CD8-positive, alpha-beta memory T cell (primary cell): ENCODE measurements at regions not wholly inside any gene's neighbourhood (a gene's known extent, or its start where the extent isn't known, plus 50 kb on each side); places are given as distances from the start of the nearest gene placed in this dataset.

Experiments
- CTCF ChIA-PET: fragments of 350-600 bp; sonication (Branson Sonifier 250); formaldehyde crosslinking; loops from one replicate; lab custom pipeline; 2021; ENCODE audit warnings: antibody characterized with exemption; lab: Charles Lee
- POLR2A ChIA-PET: fragments of 350-600 bp; sonication (Branson Sonifier 250); formaldehyde crosslinking; loops from one replicate; lab custom pipeline; 2021; ENCODE audit warnings: antibody characterized with exemption; lab: Charles Lee
- DNase-seq, 5 donors: peaks; one replicate each; pipeline versions ENCODE4 v3.0.0 to v3.0.0-alpha.2; 2020 to 2022; ENCODE audit warnings: mixed read lengths in 1 of 5
- H3K27ac ChIP-seq: one replicate; pipeline ENCODE4 v1.7.0; 2013; ENCODE audit warnings: low read depth, mild to moderate bottlenecking, low read length, moderate library complexity
- H3K27me3 ChIP-seq: 2 replicates; pipeline ENCODE4 v1.7.0; 2013; ENCODE audit warnings: low read length, mild to moderate bottlenecking; ENCODE audit not compliant: insufficient read depth, poor library complexity, severe bottlenecking
- H3K36me3 ChIP-seq: 2 replicates; pipeline ENCODE4 v1.7.0; 2013; ENCODE audit warnings: mild to moderate bottlenecking, low read length, moderate library complexity; ENCODE audit not compliant: insufficient read depth
- H3K4me1 ChIP-seq: 2 replicates; pipeline ENCODE4 v1.7.0; 2013; ENCODE audit warnings: mild to moderate bottlenecking, low read length, moderate library complexity; ENCODE audit not compliant: insufficient read depth
- H3K4me3 ChIP-seq: 2 replicates; pipeline ENCODE4 v1.7.0; 2013; ENCODE audit warnings: mild to moderate bottlenecking, low read length
- H3K9me3 ChIP-seq: 2 replicates; pipeline ENCODE4 v1.7.0; 2013; ENCODE audit warnings: mild to moderate bottlenecking, low read length
- H3K27ac Mint-ChIP-seq, 8 donors: one replicate each; pipeline ENCODE4 v1.8.0; 2020 to 2021; ENCODE audit warnings: mixed read lengths in 8 of 8, mild to moderate bottlenecking in 6 of 8, inconsistent platforms in 3 of 8, moderate library complexity in 3 of 8
- H3K27me3 Mint-ChIP-seq, 2 donors: one replicate each; pipeline ENCODE4 v1.8.0; 2020 to 2021; ENCODE audit warnings: mixed read lengths in 2 of 2, mild to moderate bottlenecking in 1 of 2, moderate library complexity in 1 of 2
- H3K36me3 Mint-ChIP-seq, 3 donors: one replicate each; pipeline ENCODE4 v1.8.0; 2020 to 2021; ENCODE audit warnings: mixed read lengths in 3 of 3, inconsistent platforms in 1 of 3, mild to moderate bottlenecking in 1 of 3
- H3K4me1 Mint-ChIP-seq, 3 donors: one replicate each; pipeline ENCODE4 v1.8.0; 2020 to 2021; ENCODE audit warnings: mixed read lengths in 3 of 3, inconsistent platforms in 1 of 3, mild to moderate bottlenecking in 1 of 3
- H3K4me3 Mint-ChIP-seq, 7 donors: one replicate each; pipeline ENCODE4 v1.8.0; 2020 to 2021; ENCODE audit warnings: mixed read lengths in 7 of 7, mild to moderate bottlenecking in 6 of 7, moderate library complexity in 4 of 7, inconsistent platforms in 2 of 7
- H3K9me3 Mint-ChIP-seq, 5 donors: one replicate each; pipeline ENCODE4 v1.8.0; 2020 to 2022; ENCODE audit warnings: mixed read lengths in 5 of 5, mild to moderate bottlenecking in 3 of 5, moderate library complexity in 2 of 5, inconsistent platforms in 1 of 5

GRCh38 chr9:105975886-105976645 is 281.7 kb downstream of the TMEM38B start:
- Mint-ChIP-seq H3K4me1 (no peaks in the 10 kb centered on the region), H3K4me3 (no peak overlapping the region), H3K36me3 (no peaks in the 10 kb centered on the region), H3K9me3 (peaks cover 0 to 5% (median 0%) of the 10 kb centered on the region in 5 donors), H3K27ac (no peak overlapping the region), H3K27me3 (no peaks in the 10 kb centered on the region)
- Histone ChIP-seq H3K9me3 (no peaks in the 10 kb centered on the region), H3K27ac (no peak overlapping the region), H3K4me1 (no peaks in the 10 kb centered on the region), H3K4me3 (no peak overlapping the region), H3K36me3 (no peaks in the 10 kb centered on the region), H3K27me3 (no peaks in the 10 kb centered on the region)
- ChIA-PET CTCF (no interaction called here), POLR2A (no interaction called here)
- no peak for DNase-seq

- H3K4me3 Mint-ChIP-seq = no peak overlapping the region
- no peaks in the 10 kb centered on the region for H3K9me3 ChIP-seq
- H3K36me3 Mint-ChIP-seq = no peaks in the 10 kb centered on the region
- H3K4me1 ChIP-seq = no peaks in the 10 kb centered on the region
- no peak overlapping the region for H3K27ac ChIP-seq
- no peaks in the 10 kb centered on the region for H3K36me3 ChIP-seq
- peaks cover 0 to 6% (median 0%) of the 10 kb centered on the region in 5 donors for H3K9me3 Mint-ChIP-seq
- no peak overlapping the region for H3K27ac Mint-ChIP-seq
- H3K27me3 Mint-ChIP-seq = no peaks in the 10 kb centered on the region
- H3K4me1 Mint-ChIP-seq = no peaks in the 10 kb centered on the region
- CTCF ChIA-PET = no interaction called here
- H3K4me3 ChIP-seq = no peak overlapping the region
- no peak for DNase-seq
- H3K27me3 ChIP-seq = no peaks in the 10 kb centered on the region
- POLR2A ChIA-PET = no interaction called here
Observed at GRCh38 chr9:105978336-105978735, 284.0 kb downstream of the TMEM38B start.

GRCh38 chr9:105978826-105979225 is 284.5 kb downstream of the TMEM38B start:
- Mint-ChIP-seq H3K27ac (no peak overlapping the region), H3K9me3 (peaks cover 0 to 8% (median 0%) of the 10 kb centered on the region in 5 donors), H3K36me3 (no peaks in the 10 kb centered on the region), H3K27me3 (no peaks in the 10 kb centered on the region), H3K4me3 (no peak overlapping the region), H3K4me1 (no peaks in the 10 kb centered on the region)
- Histone ChIP-seq H3K4me1 (no peaks in the 10 kb centered on the region), H3K4me3 (no peak overlapping the region), H3K36me3 (no peaks in the 10 kb centered on the region), H3K27me3 (no peaks in the 10 kb centered on the region), H3K27ac (no peak overlapping the region), H3K9me3 (no peaks in the 10 kb centered on the region)
- no peak for DNase-seq
- ChIA-PET CTCF (no interaction called here), POLR2A (no interaction called here)

- H3K4me1 ChIP-seq = no peaks in the 10 kb centered on the region
- POLR2A ChIA-PET = no interaction called here
- no peaks in the 10 kb centered on the region for H3K36me3 ChIP-seq
- H3K4me1 Mint-ChIP-seq = no peaks in the 10 kb centered on the region
- H3K36me3 Mint-ChIP-seq = no peaks in the 10 kb centered on the region
- H3K9me3 ChIP-seq = no peaks in the 10 kb centered on the region
- no peak overlapping the region for H3K27ac Mint-ChIP-seq
- no peaks in the 10 kb centered on the region for H3K27me3 Mint-ChIP-seq
- no peaks in the 10 kb centered on the region for H3K27me3 ChIP-seq
- H3K4me3 Mint-ChIP-seq = no peak overlapping the region
- no peak overlapping the region for H3K27ac ChIP-seq
- CTCF ChIA-PET = no interaction called here
- H3K4me3 ChIP-seq = no peak overlapping the region
- no peak for DNase-seq
- H3K9me3 Mint-ChIP-seq = peaks cover 0 to 8% (median 0%) of the 10 kb centered on the region in 5 donors
Observed at GRCh38 chr9:105979290-105979689, 284.9 kb downstream of the TMEM38B start.

GRCh38 chr9:105984714-105985113 is 290.4 kb downstream of the TMEM38B start:
- Histone ChIP-seq H3K36me3 (no peaks in the 10 kb centered on the region), H3K9me3 (no peaks in the 10 kb centered on the region), H3K27ac (no peak overlapping the region), H3K27me3 (no peaks in the 10 kb centered on the region), H3K4me3 (no peak overlapping the region), H3K4me1 (no peaks in the 10 kb centered on the region)
- H3K4me1 Mint-ChIP-seq = no peaks in the 10 kb centered on the region
- H3K27ac Mint-ChIP-seq = no peak overlapping the region
- no peak overlapping the region for H3K4me3 Mint-ChIP-seq
- H3K27me3 Mint-ChIP-seq = peaks cover 0 to 2% of the 10 kb centered on the region in 2 donors
- no peak for DNase-seq
- ChIA-PET POLR2A (no interaction called here), CTCF (no interaction called here)
- H3K36me3 Mint-ChIP-seq = no peaks in the 10 kb centered on the region
- peaks cover 0 to 5% (median 2%) of the 10 kb centered on the region in 5 donors for H3K9me3 Mint-ChIP-seq

- H3K27me3 ChIP-seq = no peaks in the 10 kb centered on the region
- H3K4me3 Mint-ChIP-seq = no peak overlapping the region
- no peaks in the 10 kb centered on the region for H3K9me3 ChIP-seq
- no peaks in the 10 kb centered on the region for H3K4me1 ChIP-seq
- H3K4me3 ChIP-seq = no peak overlapping the region
- no peaks in the 10 kb centered on the region for H3K27me3 Mint-ChIP-seq
- no peaks in the 10 kb centered on the region for H3K36me3 Mint-ChIP-seq
- H3K36me3 ChIP-seq = no peaks in the 10 kb centered on the region
- H3K27ac Mint-ChIP-seq = no peak overlapping the region
- DNase-seq = no peak
- H3K4me1 Mint-ChIP-seq = no peaks in the 10 kb centered on the region
- H3K27ac ChIP-seq = no peak overlapping the region
- peaks cover 0 to 2% (median 0%) of the 10 kb centered on the region in 5 donors for H3K9me3 Mint-ChIP-seq
- ChIA-PET POLR2A (no interaction called here), CTCF (no interaction called here)
Observed at GRCh38 chr9:105993116-105993854, 298.9 kb downstream of the TMEM38B start.

GRCh38 chr9:105993921-105994715 is 299.8 kb downstream of the TMEM38B start:
- ChIA-PET POLR2A (no interaction called here), CTCF (no interaction called here)
- H3K27ac Mint-ChIP-seq = no peak overlapping the region
- Histone ChIP-seq H3K4me3 (no peak overlapping the region), H3K9me3 (no peaks in the 10 kb centered on the region), H3K27me3 (no peaks in the 10 kb centered on the region), H3K36me3 (no peaks in the 10 kb centered on the region), H3K27ac (no peak overlapping the region), H3K4me1 (no peaks in the 10 kb centered on the region)
- no peaks in the 10 kb centered on the region for H3K36me3 Mint-ChIP-seq
- peaks cover 0 to 2% (median 0%) of the 10 kb centered on the region in 5 donors for H3K9me3 Mint-ChIP-seq
- no peaks in the 10 kb centered on the region for H3K4me1 Mint-ChIP-seq
- no peak for DNase-seq
- no peaks in the 10 kb centered on the region for H3K27me3 Mint-ChIP-seq
- no peak overlapping the region for H3K4me3 Mint-ChIP-seq

- Mint-ChIP-seq H3K4me1 (no peaks in the 10 kb centered on the region), H3K4me3 (no peak overlapping the region), H3K27me3 (no peaks in the 10 kb centered on the region), H3K27ac (no peak overlapping the region), H3K9me3 (peaks cover 0 to 4% (median 0%) of the 10 kb centered on the region in 5 donors), H3K36me3 (no peaks in the 10 kb centered on the region)
- no peaks in the 10 kb centered on the region for H3K36me3 ChIP-seq
- H3K4me1 ChIP-seq = no peaks in the 10 kb centered on the region
- H3K4me3 ChIP-seq = no peak overlapping the region
- no peak for DNase-seq
- ChIA-PET POLR2A (no interaction called here), CTCF (no interaction called here)
- no peak overlapping the region for H3K27ac ChIP-seq
- H3K9me3 ChIP-seq = no peaks in the 10 kb centered on the region
- H3K27me3 ChIP-seq = no peaks in the 10 kb centered on the region
Observed at GRCh38 chr9:105994970-105995369, 300.6 kb downstream of the TMEM38B start.
